Smooth muscle cell (in vitro differentiated cells): ENCODE measurements at regions not wholly inside any gene's neighbourhood (a gene's known extent, or its start where the extent isn't known, plus 50 kb on each side); places are given as distances from the start of the nearest gene placed in this dataset.

ENCODE experiments used
- DNase-seq: peaks from one replicate; lab custom pipeline; 2025; ENCODE audit not compliant: unreplicated experiment; lab: John Stamatoyannopoulos, UW
- H2AFZ ChIP-seq: fragments of 200-600 bp; sonication (generic); 2 replicates; pipeline ENCODE4 v1.6.0; 2016; ENCODE audit warnings: antibody characterized with exemption, low read depth, mild to moderate bottlenecking
- H3F3A ChIP-seq: fragments of 200-600 bp; sonication (generic); 2 replicates; pipeline ENCODE4 v1.6.0; 2017; ENCODE audit warnings: antibody characterized with exemption, low read depth
- H3K27ac ChIP-seq: fragments of 200-600 bp; sonication (generic); 2 replicates; pipeline ENCODE4 v1.5.1; 2016; ENCODE audit warnings: low read depth, mild to moderate bottlenecking
- H3K27me3 ChIP-seq: fragments of 200-600 bp; sonication (generic); 2 replicates; pipeline ENCODE4 v1.6.1; 2016; ENCODE audit warnings: low read depth, mild to moderate bottlenecking
- H3K36me3 ChIP-seq: fragments of 200-600 bp; sonication (generic); 2 replicates; pipeline ENCODE4 v1.5.1; 2016; ENCODE audit warnings: low read depth
- H3K4me1 ChIP-seq: fragments of 200-600 bp; sonication (generic); 2 replicates; pipeline ENCODE4 v1.5.1; 2016; ENCODE audit warnings: low read depth
- H3K4me2 ChIP-seq: fragments of 200-600 bp; sonication (generic); 2 replicates; pipeline ENCODE4 v1.6.0; 2016; ENCODE audit warnings: mild to moderate bottlenecking
- H3K4me3 ChIP-seq: fragments of 200-600 bp; sonication (generic); 2 replicates; pipeline ENCODE4 v1.5.1; 2016; ENCODE audit warnings: mild to moderate bottlenecking
- H3K79me2 ChIP-seq: fragments of 200-600 bp; sonication (generic); 2 replicates; pipeline ENCODE4 v1.6.0; 2016; ENCODE audit warnings: low read depth, mild to moderate bottlenecking
- H3K9ac ChIP-seq: fragments of 200-600 bp; sonication (generic); 2 replicates; pipeline ENCODE4 v1.6.0; 2016; ENCODE audit warnings: low read depth
- H3K9me3 ChIP-seq: fragments of 200-600 bp; sonication (generic); replicated peaks from 2 replicates; pipeline ENCODE4 v1.5.1; 2016; ENCODE audit warnings: low read depth
- H4K20me1 ChIP-seq: fragments of 200-600 bp; sonication (generic); 2 replicates; pipeline ENCODE4 v1.6.0; 2016; ENCODE audit warnings: low read depth
- WGBS: methylation state at CpG from one replicate; pipeline ENCODE4 v1.1.7; 2016; ENCODE audit warnings: low lambda C conversion rate; 5-methylcytosine and 5-hydroxymethylcytosine counted together
- TF ChIP-seq, protein P1 (sequence below): fragments of 200-600 bp; sonication (generic); IDR thresholded peaks from 2 replicates; pipeline ENCODE4 v1.5.1; 2017; ENCODE audit warnings: borderline replicate concordance, mild to moderate bottlenecking, antibody characterized with exemption; ENCODE audit not compliant: insufficient read depth, poor library complexity, severe bottlenecking

DNA sequence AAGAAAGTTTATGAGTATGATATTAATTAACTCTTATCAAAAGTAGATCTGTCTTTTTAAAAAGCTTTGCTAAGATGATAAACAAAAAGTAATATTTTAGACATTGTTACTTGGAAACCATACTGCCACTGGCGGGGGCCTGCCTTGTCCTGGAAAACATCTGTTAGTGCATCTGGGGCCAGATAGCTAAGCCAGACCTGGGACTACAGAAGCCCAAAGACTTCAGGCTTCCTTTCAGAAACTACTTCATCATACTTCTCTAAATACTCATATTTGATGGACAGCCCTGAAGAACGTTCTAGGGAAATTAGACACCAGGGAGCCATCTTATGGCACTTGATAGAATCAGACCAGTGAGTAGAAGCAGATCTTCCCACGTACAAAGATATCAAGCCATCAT, 795.4 kb upstream of the SEMA6D start:
- WGBS = 62% methylated on average over 3 of the region's 3 CpGs
- H3F3A ChIP-seq = no peaks in the 10 kb centered on the region
- no peaks in the 10 kb centered on the region for H3K9me3 ChIP-seq
- H3K4me1 ChIP-seq = no peaks in the 10 kb centered on the region
- TF ChIP-seq, protein P1, sequence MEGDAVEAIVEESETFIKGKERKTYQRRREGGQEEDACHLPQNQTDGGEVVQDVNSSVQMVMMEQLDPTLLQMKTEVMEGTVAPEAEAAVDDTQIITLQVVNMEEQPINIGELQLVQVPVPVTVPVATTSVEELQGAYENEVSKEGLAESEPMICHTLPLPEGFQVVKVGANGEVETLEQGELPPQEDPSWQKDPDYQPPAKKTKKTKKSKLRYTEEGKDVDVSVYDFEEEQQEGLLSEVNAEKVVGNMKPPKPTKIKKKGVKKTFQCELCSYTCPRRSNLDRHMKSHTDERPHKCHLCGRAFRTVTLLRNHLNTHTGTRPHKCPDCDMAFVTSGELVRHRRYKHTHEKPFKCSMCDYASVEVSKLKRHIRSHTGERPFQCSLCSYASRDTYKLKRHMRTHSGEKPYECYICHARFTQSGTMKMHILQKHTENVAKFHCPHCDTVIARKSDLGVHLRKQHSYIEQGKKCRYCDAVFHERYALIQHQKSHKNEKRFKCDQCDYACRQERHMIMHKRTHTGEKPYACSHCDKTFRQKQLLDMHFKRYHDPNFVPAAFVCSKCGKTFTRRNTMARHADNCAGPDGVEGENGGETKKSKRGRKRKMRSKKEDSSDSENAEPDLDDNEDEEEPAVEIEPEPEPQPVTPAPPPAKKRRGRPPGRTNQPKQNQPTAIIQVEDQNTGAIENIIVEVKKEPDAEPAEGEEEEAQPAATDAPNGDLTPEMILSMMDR = no peak
- no peak overlapping the region for H3K9ac ChIP-seq
- no peaks in the 10 kb centered on the region for H3K27me3 ChIP-seq
- DNase-seq = no peak
- no peaks in the 10 kb centered on the region for H3K79me2 ChIP-seq
- no peaks in the 10 kb centered on the region for H3K36me3 ChIP-seq
- H2AFZ ChIP-seq = no peak overlapping the region
- H3K4me2 ChIP-seq = no peak overlapping the region
- no peak overlapping the region for H3K27ac ChIP-seq
- no peak overlapping the region for H3K4me3 ChIP-seq
- H4K20me1 ChIP-seq = no peaks in the 10 kb centered on the region

GRCh38 chr15:46930426-46930825, 786.9 kb upstream of the SEMA6D start:
- H3K27ac ChIP-seq = no peak overlapping the region
- H3K79me2 ChIP-seq = no peaks in the 10 kb centered on the region
- no peak overlapping the region for H3K4me2 ChIP-seq
- no peaks in the 10 kb centered on the region for H3F3A ChIP-seq
- TF ChIP-seq, protein P1 = no peak
- no peaks in the 10 kb centered on the region for H3K27me3 ChIP-seq
- DNase-seq = no peak
- no peaks in the 10 kb centered on the region for H3K36me3 ChIP-seq
- no peaks in the 10 kb centered on the region for H4K20me1 ChIP-seq
- no peak overlapping the region for H3K9ac ChIP-seq
- H3K4me1 ChIP-seq = no peaks in the 10 kb centered on the region
- H3K4me3 ChIP-seq = no peak overlapping the region
- H3K9me3 ChIP-seq = no peaks in the 10 kb centered on the region
- no peak overlapping the region for H2AFZ ChIP-seq

DNA sequence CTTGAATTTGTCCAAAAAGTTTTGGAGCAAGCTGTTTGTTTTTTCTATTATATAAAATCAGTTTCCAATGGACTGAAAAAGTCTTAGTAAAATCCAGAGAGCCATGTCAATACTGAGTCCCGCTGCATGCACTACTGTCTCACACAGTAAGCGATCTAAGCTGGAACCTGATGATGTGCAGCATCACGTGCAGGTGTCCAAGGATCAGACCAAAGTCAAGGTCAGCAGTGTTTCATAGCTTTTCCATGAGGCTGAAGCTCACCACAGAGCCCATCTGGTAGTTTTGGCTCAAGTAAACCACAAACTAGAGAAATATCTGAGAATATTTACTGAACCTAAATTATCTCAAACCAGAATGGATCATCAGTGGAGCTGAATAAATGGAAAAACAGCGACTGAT, 784.0 kb upstream of the SEMA6D start:
- H3K4me2 ChIP-seq = no peak overlapping the region
- DNase-seq = no peak
- H3F3A ChIP-seq = no peaks in the 10 kb centered on the region
- H3K27ac ChIP-seq = no peak overlapping the region
- no peaks in the 10 kb centered on the region for H4K20me1 ChIP-seq
- H3K27me3 ChIP-seq = no peaks in the 10 kb centered on the region
- no peak overlapping the region for H3K4me3 ChIP-seq
- H3K9ac ChIP-seq = no peak overlapping the region
- no peaks in the 10 kb centered on the region for H3K4me1 ChIP-seq
- no peaks in the 10 kb centered on the region for H3K36me3 ChIP-seq
- no peak overlapping the region for H2AFZ ChIP-seq
- H3K9me3 ChIP-seq = no peaks in the 10 kb centered on the region
- TF ChIP-seq, protein P1 = no peak
- H3K79me2 ChIP-seq = no peaks in the 10 kb centered on the region
- WGBS = 94% methylated on average over 4 of the region's 4 CpGs

DNA sequence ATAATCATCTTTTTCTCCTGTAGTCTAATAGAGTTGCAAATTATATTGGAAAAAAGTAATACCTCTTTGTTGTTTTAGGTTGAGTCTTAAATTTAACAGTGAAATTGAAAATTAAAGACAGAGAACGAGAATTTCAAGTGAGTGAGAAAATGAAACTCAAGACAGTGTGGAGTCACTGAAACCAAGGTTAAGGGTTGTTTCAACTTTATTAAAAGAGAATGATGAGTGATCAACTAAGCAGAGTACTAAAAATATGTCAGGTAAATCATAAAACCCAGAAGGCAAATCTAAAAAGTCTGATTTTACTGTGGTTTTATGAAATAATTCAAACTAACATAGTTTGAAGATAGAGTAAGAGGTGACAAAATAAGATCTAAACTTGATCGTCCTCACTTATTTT, 782.5 kb upstream of the SEMA6D start:
- Histone ChIP-seq H3F3A (no peaks in the 10 kb centered on the region), H3K9ac (no peak overlapping the region), H2AFZ (no peak overlapping the region), H3K4me3 (no peak overlapping the region), H3K36me3 (no peaks in the 10 kb centered on the region), H3K4me1 (no peaks in the 10 kb centered on the region), H3K79me2 (no peaks in the 10 kb centered on the region), H3K27me3 (no peaks in the 10 kb centered on the region), H3K4me2 (no peak overlapping the region), H3K27ac (no peak overlapping the region), H3K9me3 (no peaks in the 10 kb centered on the region), H4K20me1 (no peaks in the 10 kb centered on the region)
- TF ChIP-seq, protein P1 = no peak
- 97% methylated on average over 2 of the region's 2 CpGs for WGBS
- DNase-seq = no peak
